ENCODE measurements at regions not wholly inside any gene's neighbourhood (a gene's known extent, or its start where the extent isn't known, plus 50 kb on each side); places are given as distances from the start of the nearest gene placed in this dataset.
A peak's percentile ranks its signal among the peaks of the same experiment; 100 is the strongest.

DNA sequence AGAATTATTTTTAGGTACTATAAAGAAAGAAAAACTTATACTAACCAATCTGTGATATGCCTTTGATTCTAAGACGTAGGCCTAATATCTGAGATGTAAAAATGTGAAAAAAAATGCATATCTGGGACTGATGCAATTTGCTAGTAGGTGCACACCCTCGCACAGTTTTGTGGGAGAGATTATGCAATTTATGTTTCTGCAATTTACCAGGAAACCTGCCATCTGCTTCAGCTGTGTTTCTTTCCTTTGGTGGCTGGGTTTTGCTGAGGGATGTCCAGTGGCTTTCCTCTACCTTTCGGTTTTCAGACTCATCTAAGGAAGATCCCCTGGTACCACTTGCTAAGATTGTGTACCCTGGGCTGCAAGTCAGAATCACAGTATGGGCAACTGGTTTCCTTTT is 186.9 kb downstream of the ZFP64 start:
- peaks cover 4 to 14% (median 11%) of the 10 kb centered on the region in 4 experiments; a peak in 6 of 7 replicates for H3K4me1 ChIP-seq (replicated peaks in 1 of 4; ENCODE audit: control insufficient read depth in 3 of 4, insufficient read depth in 4 of 4, low read length in 3 of 4)
- H2BK120ac ChIP-seq (replicated peaks; ENCODE audit: low read depth, low read length) = no peak overlapping the region
- H3K9ac ChIP-seq (replicated peaks in 1 of 4; ENCODE audit: extremely low read depth in 1 of 4, low read depth in 3 of 4, low read length in 3 of 4) = no peak overlapping the region
- H3K9me3 ChIP-seq (ENCODE audit: insufficient read depth in 2 of 2, low read depth in 1 of 2, low read length in 1 of 2) = no peaks in the 10 kb centered on the region
- DNase-seq (ENCODE audit: low read depth in 1 of 2, low spot score in 2 of 2) = no peak
- no peak overlapping the region for H3K56ac ChIP-seq (replicated peaks; ENCODE audit: insufficient read length, low read depth, low read length)
- POLR2A ChIA-PET (ENCODE audit: partially characterized antibody) = no interaction called here
- H2BK15ac ChIP-seq (ENCODE audit: low read length) = no peak overlapping the region
- H2AK5ac ChIP-seq (ENCODE audit: low read depth, low read length) = no peak overlapping the region
- H3K27me3 ChIP-seq (replicated peaks in 1 of 4; ENCODE audit: control insufficient read depth in 3 of 4, extremely low read depth in 1 of 4, insufficient read depth in 3 of 4, low read length in 3 of 4) = no peaks in the 10 kb centered on the region
- CTCF ChIA-PET (ENCODE audit: partially characterized antibody) = interaction anchor here (1.3 to 1.9 kb wide), 4 partner anchors 8 to 124 kb away, joined by 3 to 7 read pairs (median 4); no protein-coding TSS in a partner anchor
- no peaks in the 10 kb centered on the region for H4K20me1 ChIP-seq (replicated peaks in 1 of 2; ENCODE audit: control insufficient read depth in 1 of 2, insufficient read depth in 2 of 2, low read length in 2 of 2)
- H3K4ac ChIP-seq (replicated peaks; ENCODE audit: insufficient read length, low read depth, low read length) = no peak overlapping the region
- H4K8ac ChIP-seq (ENCODE audit: extremely low read depth, insufficient read depth, low read length) = no peak overlapping the region
- no peak overlapping the region for H3K4me2 ChIP-seq (ENCODE audit: insufficient read depth in 1 of 2, low read depth in 2 of 2, low read length in 2 of 2)
- H2BK12ac ChIP-seq (ENCODE audit: low read depth, low read length) = no peak overlapping the region
- no peak overlapping the region for H3K4me3 ChIP-seq (ENCODE audit: extremely low read depth in 1 of 4, insufficient read depth in 2 of 4, low read depth in 3 of 4, low read length in 4 of 4)
- FAIRE-seq = no peak
- H3K27ac ChIP-seq (ENCODE audit: low read depth, low read length) = no peak overlapping the region
- H3K23me2 ChIP-seq (ENCODE audit: low read depth, low read length) = no peaks in the 10 kb centered on the region
- 93% methylated on average over 3 of the region's 3 CpGs; no CpG with 5 or more reads in 1 of the 2 experiments for whole genome bisulfite sequencing, 2 experiments (ENCODE audit: extremely low coverage in 1 of 2, insufficient coverage in 1 of 2, insufficient read length in 1 of 2, insufficient replicate concordance in 2 of 2, low coverage in 1 of 2, low lambda C conversion rate in 2 of 2, missing lambda C conversion rate in 1 of 2)
- no peak overlapping the region for H3K23ac ChIP-seq (ENCODE audit: insufficient read length)
- H3K79me1 ChIP-seq (ENCODE audit: low read depth, low read length) = no peaks in the 10 kb centered on the region
- H4K5ac ChIP-seq (ENCODE audit: insufficient read length, low read depth, low read length) = peak overlapping the region; percentile 4
- H2BK20ac ChIP-seq (ENCODE audit: low read length) = no peak overlapping the region
- peak overlapping the region; percentile 31 for H4K91ac ChIP-seq (replicated peaks; ENCODE audit: insufficient read length, low read length)
- no peaks in the 10 kb centered on the region for H3K79me2 ChIP-seq (ENCODE audit: control insufficient read depth in 1 of 2, insufficient read depth in 2 of 2, low read length in 2 of 2)
- no peak overlapping the region for H2AFZ ChIP-seq (ENCODE audit: low read length)
- H3K14ac ChIP-seq (ENCODE audit: insufficient read length) = no peak overlapping the region
- H2BK5ac ChIP-seq (ENCODE audit: low read depth, low read length) = no peak overlapping the region
- H3K36me3 ChIP-seq (ENCODE audit: control insufficient read depth in 2 of 4, insufficient read depth in 4 of 4, low read length in 3 of 4) = no peaks in the 10 kb centered on the region
- no peak overlapping the region for H3K18ac ChIP-seq (ENCODE audit: extremely low read depth, low read length)
- TF ChIP-seq NANOG (IDR thresholded peaks at IDR 0.05; ENCODE audit: insufficient read depth, low read depth, low read length, poor library complexity, severe bottlenecking) (no peak), SP4 (IDR thresholded peaks at IDR 0.05; ENCODE audit: low read length) (no peak), ZNF274 (IDR thresholded peaks at IDR 0.05; ENCODE audit: borderline replicate concordance, extremely low read depth, low read length) (no peak), RBBP5 (IDR thresholded peaks at IDR 0.05; ENCODE audit: borderline replicate concordance, low read depth, low read length) (no peak), GABPA (IDR thresholded peaks at IDR 0.05; ENCODE audit: borderline replicate concordance, insufficient read depth, low read length) (no peak), CEBPB (IDR thresholded peaks at IDR 0.05; ENCODE audit: low read depth, low read length) (no peak), MAFK (IDR thresholded peaks at IDR 0.05; ENCODE audit: low read depth, low read length) (no peak), USF2 (IDR thresholded peaks at IDR 0.05; ENCODE audit: low read length) (no peak), KDM4A (IDR thresholded peaks at IDR 0.05; ENCODE audit: low read depth, low read length, severe bottlenecking) (no peak), POU5F1 (IDR thresholded peaks at IDR 0.05; ENCODE audit: low read depth, low read length) (no peak), JUN (IDR thresholded peaks at IDR 0.05; ENCODE audit: low read depth, low read length) (no peak), BCL11A (IDR thresholded peaks at IDR 0.05; ENCODE audit: low read depth in 2 of 2, low read length in 2 of 2) (no peak), MAX (IDR thresholded peaks at IDR 0.05) (no peak), KDM1A (IDR thresholded peaks at IDR 0.05; ENCODE audit: borderline replicate concordance, low read length) (no peak)

All from H1 (cell line).